Stimulated activated CD4-positive, alpha-beta T cell treated with anti-CD3 and anti-CD28 coated beads, Interleukin-4, amount 100 ng/mL, for 1 hour (primary cell): ENCODE measurements at regions not wholly inside any gene's neighbourhood (a gene's known extent, or its start where the extent isn't known, plus 50 kb on each side); places are given as distances from the start of the nearest gene placed in this dataset.

Source experiments
- DNase-seq: peaks from one replicate; pipeline ENCODE4 v3.0.0-alpha.2; 2020

DNA sequence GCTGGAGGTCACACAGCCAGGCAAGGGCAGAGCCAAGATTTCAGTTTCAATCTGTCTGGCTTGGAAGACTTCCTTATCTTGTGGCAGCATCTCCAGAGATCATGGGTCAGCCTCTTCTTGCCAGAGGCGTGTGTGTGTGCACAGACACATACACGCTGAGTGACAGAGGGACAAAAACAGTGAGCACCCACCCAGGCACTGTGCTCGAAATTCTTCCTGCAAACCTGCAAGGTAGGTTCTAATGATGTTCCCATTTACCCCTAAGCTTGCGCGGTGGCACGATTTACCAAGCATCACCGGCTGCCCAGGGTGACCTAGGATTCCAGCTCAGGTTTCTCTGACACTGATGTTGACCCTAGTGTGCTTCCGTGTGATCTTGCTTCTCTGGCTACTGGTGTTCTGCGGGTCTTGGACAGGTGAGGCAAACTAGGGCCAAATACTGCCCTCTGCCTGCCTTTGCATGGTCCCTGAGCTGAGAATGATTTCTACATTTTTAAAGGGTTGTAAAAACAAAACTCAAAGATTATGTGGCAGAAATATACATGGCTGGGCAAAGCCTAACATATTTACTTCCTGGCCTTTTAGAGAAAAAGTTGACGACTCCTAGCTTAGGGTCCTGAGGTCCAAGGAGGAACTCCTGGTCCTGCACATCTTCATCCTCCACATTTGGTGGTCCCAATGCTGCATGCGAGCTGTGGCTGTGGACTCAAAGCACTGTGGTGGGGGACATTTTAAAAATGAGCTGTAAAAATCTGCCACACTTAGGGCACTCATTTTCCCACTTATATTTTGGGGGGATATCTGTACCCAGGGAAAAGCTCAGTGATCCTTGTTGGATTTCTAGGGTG is 268.5 kb downstream of the RPS24 start:
- DNase-seq: no peak

DNA sequence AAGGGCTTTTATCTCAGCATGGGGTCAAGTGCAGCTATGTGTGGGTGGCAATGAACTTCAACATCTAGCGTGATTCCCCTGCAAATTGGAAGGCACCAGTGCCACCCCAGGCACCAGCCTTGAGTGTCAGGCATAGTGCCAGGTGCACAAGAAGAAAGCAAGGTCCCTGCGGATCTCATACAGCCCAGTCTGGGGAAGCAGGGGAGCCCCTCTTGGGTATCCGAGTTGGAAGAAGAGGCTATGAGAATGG is 269.0 kb downstream of the RPS24 start:
- no peak for DNase-seq

DNA sequence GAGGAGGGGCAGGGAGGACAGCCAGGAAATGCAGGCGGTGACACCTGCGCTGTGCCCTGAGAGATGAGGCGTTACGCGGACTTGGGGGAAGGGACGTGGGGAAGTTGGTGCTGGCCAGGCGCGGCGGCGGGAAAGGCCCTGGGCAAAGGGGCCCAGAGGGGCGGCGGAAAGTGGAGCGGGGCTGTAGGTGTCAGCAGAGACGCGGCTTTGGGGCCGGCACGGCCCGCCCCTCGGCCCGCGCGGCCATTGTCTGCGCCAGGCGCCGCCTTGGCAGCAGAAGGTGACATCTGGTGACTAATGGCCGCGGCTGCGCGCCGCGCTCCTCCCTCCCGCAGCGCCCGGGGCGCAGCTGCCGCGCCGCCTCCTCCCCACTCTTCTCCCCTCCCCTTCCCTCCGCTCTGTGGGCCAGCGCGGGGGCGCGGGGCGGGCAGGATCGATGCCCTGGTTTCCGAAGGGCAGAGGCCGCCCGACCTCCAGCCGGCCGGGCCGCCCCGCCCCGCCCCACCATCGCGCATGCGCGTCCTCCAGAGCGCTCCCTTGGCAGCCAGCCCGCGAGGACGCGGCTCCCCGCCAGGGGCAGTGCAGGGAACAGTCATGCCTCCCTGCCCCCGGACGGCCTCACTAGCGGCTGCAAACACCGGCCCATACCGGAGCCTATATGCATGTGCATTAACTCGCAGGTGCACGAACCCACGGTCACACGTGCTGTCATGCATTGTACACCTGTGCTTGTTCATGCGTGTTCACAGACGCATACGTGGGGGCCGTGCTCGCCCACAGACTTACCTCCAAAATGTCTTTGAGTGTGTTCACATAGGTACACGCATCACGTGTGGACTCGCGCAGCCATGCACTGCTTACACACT is 269.6 kb downstream of the RPS24 start:
- DNase-seq: peak; percentile 97

DNA sequence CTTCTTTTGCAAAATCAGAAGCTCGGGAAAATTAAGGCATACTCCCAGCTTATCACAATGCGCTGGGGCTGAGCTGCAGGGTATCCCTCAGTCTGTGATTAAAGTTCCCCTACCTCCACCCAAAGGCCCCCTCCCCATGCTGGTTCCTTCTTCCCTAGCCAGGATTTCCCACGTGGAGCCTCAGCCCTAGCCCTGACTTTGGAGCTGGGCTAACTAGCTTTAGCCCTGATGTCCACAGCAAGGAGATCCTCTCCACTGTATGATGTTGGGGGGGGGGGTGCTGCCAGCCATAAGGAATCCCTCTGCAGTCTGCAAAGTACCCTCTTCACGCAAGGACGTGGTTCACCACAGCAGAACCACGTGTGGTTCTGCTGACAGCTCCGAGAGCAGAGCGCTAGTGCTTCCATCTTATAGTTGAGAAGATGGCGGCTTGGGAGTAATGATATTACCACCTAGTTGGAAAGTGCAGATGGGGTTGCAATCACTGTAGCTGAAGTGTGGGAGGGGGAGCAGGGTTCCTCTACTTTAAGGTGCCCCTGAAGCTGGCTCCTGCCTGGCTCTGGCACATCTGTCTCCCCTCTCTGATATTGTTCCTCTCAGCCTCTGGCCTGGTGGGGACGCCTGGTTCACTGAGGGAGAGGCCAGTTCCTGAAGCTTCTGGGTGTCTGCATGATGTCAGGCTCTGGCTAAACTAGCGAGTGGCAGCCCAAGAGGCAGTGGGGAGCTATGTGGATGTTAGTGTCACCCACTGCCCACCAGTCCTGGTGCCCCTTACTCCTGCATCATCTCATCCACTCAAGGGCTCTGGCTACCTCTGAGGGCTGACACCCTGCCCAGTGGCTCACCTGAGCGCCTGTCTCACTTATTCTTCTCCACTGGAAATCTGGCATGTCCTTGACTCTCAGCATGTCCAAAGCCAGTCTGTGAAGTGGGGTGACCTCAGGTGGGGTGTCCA is 270.7 kb downstream of the RPS24 start:
- DNase-seq: no peak

DNA sequence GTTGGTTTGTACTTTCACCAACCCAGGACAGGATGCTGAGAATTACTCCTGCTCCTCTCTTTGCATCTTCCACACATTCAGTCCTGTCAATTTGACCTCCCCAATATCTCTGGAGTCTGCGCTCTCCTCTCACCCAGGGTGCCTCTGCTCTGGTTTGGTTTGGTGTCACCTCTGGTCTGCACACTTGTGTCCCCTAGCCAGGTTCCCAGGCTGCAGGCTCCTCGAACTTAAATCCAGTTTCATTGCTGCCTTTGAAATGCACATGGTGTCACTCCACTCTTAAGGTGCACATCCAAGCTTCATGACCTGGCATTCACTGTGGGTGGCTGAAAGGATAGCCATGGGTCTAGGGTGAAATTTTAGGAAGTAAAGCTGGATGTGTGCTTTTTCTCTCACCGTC is 271.6 kb downstream of the RPS24 start:
- DNase-seq: no peak

DNA sequence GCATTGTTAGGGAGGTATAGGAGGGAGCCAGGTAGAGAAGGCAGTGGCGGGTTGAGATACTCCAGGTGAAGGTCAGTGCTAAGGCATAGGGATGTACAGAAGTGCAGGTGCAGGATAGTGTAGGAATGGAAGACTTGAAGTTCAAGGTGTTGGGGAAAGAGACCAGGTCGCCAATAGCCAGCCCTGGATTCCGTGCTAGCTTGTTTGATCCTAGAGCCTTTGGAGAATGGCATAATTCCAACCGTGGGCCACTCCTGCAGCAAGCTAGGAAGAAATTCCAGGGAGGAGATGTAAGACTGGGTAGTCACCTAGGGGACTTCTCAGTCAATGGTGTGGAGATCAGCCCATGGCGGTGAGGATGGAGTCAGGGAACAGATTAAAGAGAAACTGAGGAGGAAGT is 272.7 kb downstream of the RPS24 start:
- DNase-seq: no peak

DNA sequence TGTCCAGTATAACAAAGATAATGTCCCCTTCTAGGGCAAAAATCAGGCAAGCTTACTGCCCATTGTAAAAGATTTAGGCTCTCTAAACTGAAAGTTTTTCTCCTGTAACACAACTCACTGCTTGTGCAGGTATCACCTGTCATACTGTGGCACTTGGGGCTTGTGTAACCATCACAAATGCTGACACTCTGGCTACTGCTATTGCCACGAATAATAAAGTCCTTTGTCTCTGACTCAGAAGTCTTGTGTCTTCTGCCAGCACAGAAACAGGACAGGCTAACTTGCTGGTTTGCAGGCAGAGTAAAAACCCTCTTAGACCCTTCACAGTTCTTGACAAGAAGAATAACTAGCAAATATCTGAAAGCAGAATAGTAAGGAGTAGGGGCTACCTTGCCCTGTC is 273.9 kb downstream of the RPS24 start:
- no peak for DNase-seq

- no peak for DNase-seq
Observed at GRCh38 chr10:78309536-78310237, 276.0 kb downstream of the RPS24 start.

GRCh38 chr10:78310481-78311080 is 276.9 kb downstream of the RPS24 start:
- DNase-seq: no peak

GRCh38 chr10:78312197-78313047 is 278.8 kb downstream of the RPS24 start:
- no peak for DNase-seq

- no peak for DNase-seq
Observed at GRCh38 chr10:78313048-78313381, 279.4 kb downstream of the RPS24 start.

DNA sequence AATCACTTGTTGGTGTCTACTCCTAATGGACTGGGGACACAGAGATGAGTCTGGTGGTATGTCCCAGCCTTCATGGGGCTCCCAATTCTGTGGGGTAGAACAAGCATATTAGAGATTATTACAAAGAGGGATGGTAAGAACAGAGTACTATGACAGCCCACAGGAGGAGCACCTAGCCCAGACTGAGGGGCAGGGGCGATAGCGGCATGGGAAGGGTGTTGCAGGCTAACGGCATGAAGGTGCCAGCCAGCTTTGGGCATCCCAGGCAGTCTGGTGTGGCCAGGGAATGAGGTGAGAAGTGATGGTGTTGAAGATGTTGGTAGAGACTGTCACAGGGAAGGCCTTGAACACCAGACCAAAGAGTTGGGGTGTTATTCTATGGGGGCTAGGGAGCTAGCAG is 280.0 kb downstream of the RPS24 start:
- no peak for DNase-seq

GRCh38 chr10:78314651-78315050 is 281.0 kb downstream of the RPS24 start:
- no peak for DNase-seq

DNA sequence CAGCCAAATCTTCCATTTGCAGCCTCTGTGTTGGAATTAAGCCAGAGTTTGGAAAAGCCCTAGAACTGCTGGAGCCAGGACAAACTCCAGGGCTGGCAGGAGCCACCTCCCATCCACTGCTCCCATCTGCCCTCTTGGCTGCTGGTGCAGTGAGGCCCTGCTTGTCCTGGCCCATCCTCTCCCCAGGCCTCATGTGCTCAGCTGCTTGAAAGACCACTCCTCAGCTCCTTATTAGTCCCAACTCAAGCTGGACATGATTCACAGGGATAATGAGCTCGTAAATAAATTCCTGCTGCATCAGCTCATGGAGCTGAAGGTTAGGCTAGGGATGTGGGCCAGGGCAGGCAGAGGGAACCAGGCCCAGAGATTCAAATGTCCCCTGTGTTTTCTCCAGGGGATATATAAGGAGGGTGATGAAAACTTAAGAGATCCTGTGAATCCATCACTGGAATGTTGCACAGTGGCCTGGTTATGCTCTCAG is 282.8 kb downstream of the RPS24 start:
- no peak for DNase-seq

GRCh38 chr10:78318305-78318704 is 284.6 kb downstream of the RPS24 start:
- no peak for DNase-seq

DNA sequence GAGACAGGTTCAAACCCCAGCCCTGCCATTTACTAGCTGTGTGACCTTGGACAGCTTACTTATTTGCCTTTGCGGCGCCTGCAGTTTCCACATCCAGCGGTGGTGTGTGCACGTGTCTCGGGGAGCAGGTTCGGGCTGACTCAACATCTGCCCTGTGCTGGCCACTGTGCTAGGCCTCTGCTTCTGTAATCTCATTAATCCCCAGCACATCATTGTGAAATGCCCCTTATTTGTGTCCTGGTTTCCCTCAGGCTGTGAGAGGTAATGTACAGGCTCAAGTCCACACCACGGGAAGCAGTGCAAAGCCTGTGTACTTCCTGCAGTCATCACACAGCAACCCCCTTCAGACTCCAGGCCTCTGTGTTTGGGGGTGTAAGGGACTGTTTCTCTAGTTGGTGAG is 285.7 kb downstream of the RPS24 start:
- DNase-seq: no peak

DNA sequence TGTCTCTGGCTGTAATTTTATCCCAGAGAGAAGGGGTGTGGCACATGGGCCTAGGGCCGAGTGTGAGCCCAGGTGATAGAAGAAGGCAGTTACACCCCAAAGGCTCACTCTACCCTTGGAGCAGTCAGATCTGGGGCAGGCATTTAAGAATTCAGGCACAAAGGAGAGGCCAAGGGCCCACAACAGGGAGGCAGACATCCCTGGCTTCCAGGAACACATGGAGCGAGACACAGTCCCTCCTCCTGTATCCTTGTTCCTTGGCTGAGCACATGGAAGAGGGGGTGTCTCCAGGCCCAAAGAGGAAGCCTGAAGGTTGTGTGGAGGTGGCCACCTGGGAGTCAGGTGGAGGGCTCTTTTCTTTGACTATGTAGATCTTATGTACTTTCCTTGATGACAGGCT is 286.2 kb downstream of the RPS24 start:
- no peak for DNase-seq

GRCh38 chr10:78320506-78320905 is 286.8 kb downstream of the RPS24 start:
- DNase-seq: no peak

- no peak for DNase-seq
Observed at GRCh38 chr10:78321000-78321399, 287.3 kb downstream of the RPS24 start.

- DNase-seq: no peak
Observed at GRCh38 chr10:78321500-78321899, 287.8 kb downstream of the RPS24 start.

- no peak for DNase-seq
Observed at GRCh38 chr10:78326372-78326771, 292.7 kb downstream of the RPS24 start.
